ENCODE measurements at regions not wholly inside any gene's neighbourhood (a gene's known extent, or its start where the extent isn't known, plus 50 kb on each side); places are given as distances from the start of the nearest gene placed in this dataset.

DNA sequence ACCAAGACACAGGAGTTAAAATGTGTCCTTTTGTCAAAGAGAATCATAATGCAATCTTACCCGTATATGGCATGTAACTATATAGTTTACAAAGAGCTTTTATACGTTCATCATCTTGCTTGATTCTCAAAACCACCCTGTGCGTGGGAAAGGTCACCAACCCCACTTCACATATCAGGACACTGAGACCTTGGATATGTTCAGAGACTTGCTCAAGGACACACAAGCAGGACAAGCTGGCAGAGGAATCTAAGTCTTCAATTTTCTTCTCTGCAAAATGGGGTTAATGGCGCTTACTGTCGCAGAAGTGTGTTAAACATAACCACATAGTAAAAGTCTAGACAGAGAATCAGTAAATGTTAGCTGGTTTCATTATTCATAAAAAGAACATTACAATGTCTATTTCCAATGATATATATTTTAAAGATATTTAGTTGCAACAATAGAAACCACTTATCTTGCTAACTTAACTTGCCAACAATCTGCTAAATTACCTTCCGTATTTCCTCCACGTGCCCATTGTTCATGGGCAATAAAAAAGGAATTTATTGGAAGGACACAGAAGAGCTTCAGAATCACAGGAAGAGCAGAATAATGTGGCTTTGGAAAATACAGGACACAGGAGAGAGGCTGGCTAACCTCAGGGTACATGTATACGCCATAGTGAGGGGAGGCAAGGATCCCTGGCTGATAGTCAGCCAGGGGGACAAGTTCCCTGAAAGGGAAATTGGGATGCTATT lies 64.6 kb upstream of the TAPT1 start:
- no peaks in the 10 kb centered on the region for H3K27me3 ChIP-seq
- no peak overlapping the region for H3K27ac ChIP-seq
- H3K4me1 ChIP-seq: no peaks in the 10 kb centered on the region
- TF ChIP-seq CTCF (IDR thresholded peaks at IDR 0.05): no peak
- TF ChIP-seq POLR2A (IDR thresholded peaks at IDR 0.05): no peak
- intact Hi-C loops (cut with DNase I): loop anchor here (5.0 to 10.0 kb wide), 2 partner anchors 151 to 1184 kb away; no protein-coding TSS in a partner anchor
- H3K36me3 ChIP-seq: no peaks in the 10 kb centered on the region
- no peak overlapping the region for H3K4me3 ChIP-seq (replicated peaks in 1 of 3)
- H3K9me3 ChIP-seq: no peaks in the 10 kb centered on the region
- 80 to 81% methylated on average over 8 of the region's 8 CpGs for whole genome bisulfite sequencing, 2 donors
- DNase-seq: no peak

DNA sequence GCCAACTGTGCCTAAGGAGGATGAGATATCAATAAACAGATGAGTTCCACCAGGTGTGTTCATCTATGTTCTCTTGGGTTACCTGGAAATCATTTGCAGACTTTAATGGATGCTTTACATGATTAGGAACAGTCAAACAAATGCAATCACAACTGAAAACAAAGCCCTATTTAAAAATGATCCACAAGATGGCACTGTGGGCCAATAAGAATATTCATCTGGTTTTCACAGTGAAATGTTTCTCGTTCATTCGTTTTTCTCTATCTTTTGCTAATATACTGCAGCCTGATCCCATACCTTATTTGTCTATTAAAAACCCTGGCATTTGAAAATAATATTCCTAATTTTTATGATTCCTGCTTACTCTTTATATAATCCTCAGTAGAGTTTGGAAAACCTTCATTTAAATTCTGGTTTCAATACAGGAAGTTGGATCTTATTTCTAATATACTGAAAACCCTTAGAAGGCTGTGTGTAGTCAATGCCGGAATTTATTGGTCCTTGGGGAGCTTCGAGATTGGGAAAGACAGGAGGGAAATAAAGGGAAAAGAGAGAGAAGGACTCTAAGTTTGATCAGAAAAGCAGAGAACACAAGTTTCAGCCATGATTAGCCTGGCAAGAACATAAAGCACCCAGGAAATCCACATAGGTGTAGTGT lies 63.8 kb upstream of the TAPT1 start:
- no peak for TF ChIP-seq POLR2A (IDR thresholded peaks at IDR 0.05)
- peak; percentile 22 to 82 (median 64) for TF ChIP-seq CTCF (IDR thresholded peaks at IDR 0.05)
- DNase-seq: no peak
- Histone ChIP-seq H3K27ac (no peak overlapping the region), H3K27me3 (no peaks in the 10 kb centered on the region), H3K4me1 (no peaks in the 10 kb centered on the region), H3K36me3 (no peaks in the 10 kb centered on the region), H3K9me3 (no peaks in the 10 kb centered on the region), H3K4me3 (replicated peaks in 1 of 3) (no peak overlapping the region)
- 4 to 10% methylated on average over 4 of the region's 4 CpGs for WGBS, 2 donors
- intact Hi-C loops (cut with DNase I): loop anchor here (5.0 to 10.0 kb wide), 2 partner anchors 152 to 1185 kb away; no protein-coding TSS in a partner anchor

- intact Hi-C loops (cut with DNase I): no loop called here
- TF ChIP-seq CTCF (IDR thresholded peaks at IDR 0.05): no peak
- no peak for TF ChIP-seq POLR2A (IDR thresholded peaks at IDR 0.05)
- H3K27ac ChIP-seq: no peak overlapping the region
- WGBS, 2 donors: 58 to 84% methylated on average over 3 of the region's 3 CpGs
- DNase-seq: no peak
- no peak overlapping the region for H3K4me3 ChIP-seq (replicated peaks in 1 of 3)
- H3K4me1 ChIP-seq: no peaks in the 10 kb centered on the region
- no peaks in the 10 kb centered on the region for H3K27me3 ChIP-seq
- no peaks in the 10 kb centered on the region for H3K36me3 ChIP-seq
- no peaks in the 10 kb centered on the region for H3K9me3 ChIP-seq
These were observed 57.8 kb upstream of the TAPT1 start for GRCh38 chr4:16284050-16284449.

DNA sequence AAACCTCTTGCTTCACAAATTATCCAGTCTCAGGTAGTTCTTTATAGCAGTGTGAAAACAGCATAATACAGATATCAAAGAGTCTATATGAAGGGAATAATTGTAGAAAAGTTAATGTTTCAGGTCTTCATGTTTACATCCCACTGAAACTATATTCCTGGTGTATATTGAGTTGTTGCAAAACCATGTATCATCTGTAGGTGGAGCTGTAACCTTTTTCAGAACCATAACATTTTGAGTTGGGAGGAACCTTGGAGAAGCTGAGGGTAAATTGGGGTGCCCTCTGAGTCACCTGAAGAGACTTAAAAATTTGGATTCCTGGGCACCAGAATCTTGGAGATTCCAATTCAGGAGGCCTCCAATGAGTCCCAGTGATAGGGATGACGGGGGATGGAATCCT lies 51.9 kb upstream of the TAPT1 start:
- 88 to 100% methylated on average over 1 of the region's 1 CpG for WGBS, 2 donors
- H3K27me3 ChIP-seq: no peaks in the 10 kb centered on the region

More for the DNA sequence above, 51.9 kb upstream of the TAPT1 start:
- TF ChIP-seq POLR2A (IDR thresholded peaks at IDR 0.05) (no peak), CTCF (IDR thresholded peaks at IDR 0.05) (no peak)
- H3K27ac ChIP-seq: no peak overlapping the region
- H3K4me3 ChIP-seq (replicated peaks in 1 of 3): no peak overlapping the region
- no peaks in the 10 kb centered on the region for H3K4me1 ChIP-seq
- intact Hi-C loops (cut with DNase I): no loop called here
- no peak for DNase-seq
- H3K9me3 ChIP-seq: no peaks in the 10 kb centered on the region
- H3K36me3 ChIP-seq: no peaks in the 10 kb centered on the region

All from thyroid gland (tissue), 4 donors.